GM19324 (cell line): ENCODE measurements at regions not wholly inside any gene's neighbourhood (a gene's known extent, or its start where the extent isn't known, plus 50 kb on each side); places are given as distances from the start of the nearest gene placed in this dataset.
"Not testable (repeated sequence)": the region's sequence is repeated elsewhere in the genome, so short reads cannot be mapped to it uniquely, and the experiment has no call there.

Experiments
- ATAC-seq: cut with Tn5 transposase; IDR thresholded peaks from one replicate; pipeline ENCODE4 v1.9.1; 2021; ENCODE audit warnings: mild to moderate bottlenecking, moderate library complexity; ENCODE audit not compliant: unreplicated experiment, low FRiP score

DNA sequence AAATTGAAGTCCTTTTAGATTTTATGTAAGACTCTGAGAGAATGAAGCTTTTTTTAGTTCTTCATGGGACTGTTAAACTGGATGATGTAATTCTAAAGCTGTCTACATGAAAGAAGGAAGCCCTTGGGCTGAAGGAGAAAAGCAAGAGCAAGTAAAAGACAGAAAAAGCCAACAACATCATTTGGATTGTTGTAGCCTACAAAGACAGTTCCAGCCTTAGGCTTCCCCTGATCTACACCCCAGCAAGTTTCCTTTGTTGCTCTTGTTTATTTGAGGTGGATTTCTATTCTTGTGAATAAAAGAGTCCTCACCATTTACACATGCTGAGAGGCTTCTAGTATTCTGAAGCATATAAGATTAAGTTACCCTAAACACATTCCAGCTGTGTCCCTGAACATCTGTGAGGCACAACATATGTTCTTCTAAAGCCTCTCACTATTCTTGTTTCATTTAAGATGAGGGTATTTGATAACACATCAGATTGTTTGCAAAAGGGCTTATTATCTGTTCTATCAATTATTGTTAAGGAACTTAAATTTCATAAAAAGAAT lies 377.8 kb downstream of the LNPK start:
- ATAC-seq: no peak

DNA sequence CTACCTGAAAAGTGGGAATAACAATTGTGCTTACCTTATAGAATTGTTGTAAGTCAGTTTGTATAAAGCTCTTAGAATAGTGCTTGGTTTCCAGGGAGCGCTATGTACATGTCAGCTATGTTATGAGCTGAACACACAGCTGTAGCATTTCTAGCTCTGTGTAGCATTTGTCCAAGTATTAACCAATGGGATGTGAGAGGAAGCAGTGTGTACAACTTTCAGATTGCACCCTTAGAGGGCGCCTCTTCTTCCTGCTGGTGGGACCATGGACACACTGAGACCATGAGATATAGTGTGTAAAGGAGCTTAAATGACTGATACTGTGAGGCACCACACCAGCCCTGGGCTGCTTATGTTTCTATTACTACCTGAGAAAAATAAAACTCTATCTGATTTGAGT lies 380.2 kb downstream of the LNPK start:
- ATAC-seq: no peak

GRCh38 chr2:175620106-175620505 lies 382.0 kb downstream of the LNPK start:
- ATAC-seq: no peak

- no peak for ATAC-seq
Observed at GRCh38 chr2:175619179-175620045, 382.7 kb downstream of the LNPK start.

- no peak for ATAC-seq
Observed at GRCh38 chr2:175612280-175612679, 389.8 kb downstream of the LNPK start.

DNA sequence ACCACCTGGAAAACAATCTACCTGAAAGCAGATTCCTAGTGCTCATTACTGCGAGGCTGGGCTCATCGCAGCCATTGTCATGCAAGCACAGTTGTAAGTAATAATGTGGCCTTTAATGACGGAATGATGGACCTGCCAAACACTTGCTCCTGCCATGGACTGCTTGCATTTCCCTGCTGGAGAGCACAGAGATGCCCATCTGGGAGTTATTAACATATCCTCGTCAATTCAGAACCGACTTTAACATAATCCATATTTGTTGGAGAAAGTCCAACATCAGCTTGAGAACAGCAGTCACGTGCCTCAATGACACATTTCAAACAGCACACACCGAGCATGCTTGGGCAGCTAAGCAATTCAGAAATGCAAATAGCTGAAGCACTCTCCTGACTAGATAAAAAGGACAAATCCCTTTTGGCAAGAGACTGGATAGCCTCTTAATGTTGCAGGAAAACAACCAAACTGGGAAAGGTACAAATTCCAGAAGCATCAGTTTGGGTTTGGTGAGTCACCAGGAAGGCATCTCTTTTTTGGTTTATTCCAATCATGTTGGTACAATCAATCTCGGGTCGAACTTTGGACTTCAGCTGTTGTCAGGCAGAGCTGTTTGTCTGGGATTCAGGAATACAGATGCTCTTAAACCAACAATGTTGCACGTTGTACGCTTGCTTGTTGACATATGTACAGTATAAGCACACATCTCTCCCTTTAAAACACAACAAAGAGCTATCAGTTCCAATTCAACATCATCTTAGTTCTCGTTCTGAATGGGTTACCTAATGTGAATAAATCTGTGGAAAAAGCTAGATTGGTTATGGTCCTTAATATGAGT lies 395.8 kb downstream of the LNPK start:
- no peak for ATAC-seq

DNA sequence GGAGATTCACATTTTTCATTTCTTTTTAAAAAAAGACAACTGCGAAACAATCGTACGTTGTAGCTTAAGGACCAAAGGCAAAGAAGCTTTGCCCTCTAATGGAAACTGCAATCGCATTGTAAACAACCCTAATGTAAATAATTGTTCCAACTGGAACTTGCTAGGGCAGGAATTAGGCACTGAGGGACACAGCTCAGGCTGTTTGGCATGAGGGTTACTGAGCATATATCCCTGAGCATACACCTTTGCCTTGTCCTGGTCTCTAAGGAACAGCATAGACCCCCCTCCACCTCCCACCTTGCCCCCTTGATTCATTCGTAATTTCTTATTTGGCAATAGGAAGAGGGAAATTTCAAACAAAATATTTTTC lies 396.4 kb downstream of the LNPK start:
- ATAC-seq: no peak

DNA sequence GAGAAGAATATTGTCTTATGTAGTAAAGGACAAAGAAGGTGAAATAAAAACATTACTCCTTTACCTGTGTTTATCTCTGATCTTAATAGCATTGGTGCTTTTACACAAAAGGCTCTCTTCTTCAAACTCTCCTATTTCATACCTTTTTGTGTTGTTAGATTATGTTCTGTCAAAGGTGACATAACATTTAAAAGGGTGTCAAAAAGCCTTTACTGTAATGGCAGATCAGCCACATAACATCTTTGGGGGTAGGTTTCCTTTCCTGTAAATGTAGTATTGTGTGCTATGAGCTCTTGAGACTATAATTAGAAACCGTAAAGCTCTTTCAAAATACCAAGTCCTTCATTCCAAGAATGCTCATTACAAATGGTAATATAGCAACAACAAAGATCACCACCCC lies 400.1 kb downstream of the LNPK start:
- no peak for ATAC-seq

DNA sequence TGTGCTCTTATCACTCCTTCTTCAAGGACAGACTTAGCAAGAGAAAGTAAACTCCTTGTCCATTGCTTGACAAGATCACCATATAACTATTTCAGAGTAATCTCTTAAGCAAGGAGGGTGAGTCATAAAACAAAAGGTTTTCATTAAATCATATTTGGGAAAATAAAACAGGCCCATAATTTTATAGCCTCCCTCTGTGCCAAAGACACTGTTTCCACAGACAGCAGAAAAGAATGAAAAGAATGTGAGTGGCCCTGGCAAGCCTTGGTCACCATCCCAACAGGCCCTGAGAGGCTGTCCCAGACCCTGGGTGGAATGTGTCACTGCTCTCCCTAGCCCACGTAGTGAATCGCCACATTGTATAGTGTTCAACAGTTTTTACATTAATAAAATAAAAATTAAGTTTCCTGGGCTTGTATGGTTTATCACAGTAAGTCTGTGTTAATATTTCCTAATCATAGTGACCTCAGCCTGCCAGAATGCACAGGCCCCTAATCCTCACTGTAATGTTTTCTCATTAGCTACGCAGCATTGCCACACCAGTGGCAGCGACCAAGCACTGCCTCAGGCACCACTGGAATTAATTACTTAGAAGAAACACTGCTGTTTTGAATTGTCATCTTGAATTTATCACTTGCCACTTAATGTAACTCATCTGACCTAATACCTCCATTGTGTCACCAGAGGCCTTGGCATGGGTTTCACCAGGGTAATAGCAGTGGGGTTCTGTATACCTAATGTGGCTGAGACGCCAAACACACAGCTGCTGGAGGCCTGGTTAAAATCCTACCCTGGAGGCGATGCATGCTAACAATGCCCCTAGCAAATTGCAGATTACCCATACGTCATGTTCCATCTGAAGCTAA lies 401.9 kb downstream of the LNPK start:
- no peak for ATAC-seq

DNA sequence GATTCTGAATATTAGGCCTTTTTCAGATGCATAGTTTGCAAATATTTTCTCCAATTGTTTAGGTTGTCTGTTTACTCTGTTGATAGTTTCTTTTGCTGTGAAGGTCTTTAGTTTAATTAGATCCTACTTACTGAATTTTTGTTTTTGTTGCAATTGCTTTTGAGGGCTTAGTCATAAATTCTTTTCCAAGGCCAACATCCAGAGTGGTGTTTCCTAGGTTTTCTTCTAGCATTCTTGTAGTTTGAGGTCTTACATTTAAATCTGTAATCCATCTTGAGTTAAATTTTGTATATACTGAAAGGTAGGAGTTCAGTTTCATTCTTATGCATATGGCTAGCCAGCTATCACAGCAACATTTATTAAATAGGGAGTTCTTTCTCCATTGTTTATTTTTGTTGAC lies 404.8 kb downstream of the LNPK start:
- ATAC-seq: no peak

- no peak for ATAC-seq
Observed at GRCh38 chr2:175595139-175595538, 406.9 kb downstream of the LNPK start.

DNA sequence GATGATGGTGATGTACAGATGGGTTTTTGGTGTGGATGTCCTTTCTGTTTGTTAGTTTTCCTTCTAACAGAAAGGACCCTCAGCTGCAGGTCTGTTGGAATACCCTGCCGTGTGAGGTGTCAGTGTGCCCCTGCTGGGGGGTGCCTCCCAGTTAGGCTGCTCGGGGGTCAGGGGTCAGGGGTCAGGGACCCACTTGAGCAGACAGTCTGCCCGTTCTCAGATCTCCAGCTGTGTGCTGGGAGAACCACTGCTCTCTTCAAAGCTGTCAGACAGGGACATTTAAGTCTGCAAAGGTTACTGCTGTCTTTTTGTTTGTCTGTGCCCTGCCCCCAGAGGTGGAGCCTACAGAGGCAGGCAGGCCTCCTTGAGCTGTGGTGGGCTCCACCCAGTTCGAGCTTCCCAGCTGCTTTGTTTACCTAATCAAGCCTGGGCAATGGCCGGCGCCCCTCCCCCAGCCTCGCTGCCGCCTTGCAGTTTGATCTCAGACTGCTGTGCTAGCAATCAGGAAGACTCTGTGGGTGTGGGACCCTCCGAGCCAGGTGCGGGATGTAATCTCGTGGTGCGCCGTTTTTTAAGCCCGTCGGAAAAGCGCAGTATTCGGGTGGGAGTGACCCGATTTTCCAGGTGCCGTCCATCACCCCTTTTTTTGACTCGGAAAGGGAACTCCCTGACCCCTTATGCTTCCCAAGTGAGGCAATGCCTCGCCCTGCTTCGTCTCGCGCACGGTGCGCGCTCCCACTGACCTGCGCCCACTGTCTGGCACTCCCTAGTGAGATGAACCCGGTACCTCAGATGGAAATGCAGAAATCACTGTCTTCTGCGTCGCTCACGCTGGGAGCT lies 408.2 kb downstream of the LNPK start:
- not testable (repeated sequence) for ATAC-seq

- not testable (repeated sequence) for ATAC-seq
Observed at GRCh38 chr2:175588213-175588612, 406.7 kb upstream of the ATP5MC3 start.

DNA sequence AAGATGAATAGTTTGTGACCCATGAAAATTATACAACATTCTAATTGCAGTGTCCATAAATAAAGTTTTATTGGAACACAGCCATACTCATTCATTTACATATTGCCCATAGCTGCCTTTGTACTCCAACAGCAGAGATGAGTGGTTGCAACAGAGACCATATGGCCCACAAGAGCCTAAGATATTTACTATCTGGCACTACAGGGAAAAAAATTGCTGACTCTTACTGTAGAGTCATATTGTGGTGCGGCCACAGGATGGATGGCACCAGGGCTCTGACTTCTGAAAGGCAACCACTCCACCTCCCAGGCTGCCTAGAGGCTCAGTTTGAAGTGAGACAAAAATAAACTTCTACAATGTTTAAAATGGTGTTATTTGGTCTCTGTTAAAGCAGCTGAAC lies 404.0 kb upstream of the ATP5MC3 start:
- ATAC-seq: no peak

DNA sequence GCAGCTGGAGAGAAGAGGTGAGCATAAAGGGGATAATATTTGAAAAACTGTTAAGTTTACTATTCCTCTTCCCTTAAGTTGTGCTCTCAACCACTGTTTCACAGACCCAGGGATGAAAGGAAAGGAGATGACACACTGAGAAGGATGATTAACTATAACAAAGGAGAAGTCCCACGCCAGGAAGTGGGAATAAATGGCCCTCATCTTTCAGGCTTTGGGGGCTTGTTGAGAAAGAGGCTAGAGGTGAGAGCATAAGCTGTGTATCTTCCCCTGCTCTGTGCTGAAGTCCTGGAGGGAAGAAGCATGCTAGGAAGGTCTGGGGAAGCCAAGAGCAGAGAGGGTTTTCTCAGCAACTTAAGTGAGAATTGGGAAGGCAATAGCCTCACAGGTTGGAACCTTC lies 399.1 kb upstream of the ATP5MC3 start:
- ATAC-seq: no peak

- ATAC-seq: no peak
Observed at GRCh38 chr2:175579646-175580045, 398.1 kb upstream of the ATP5MC3 start.

DNA sequence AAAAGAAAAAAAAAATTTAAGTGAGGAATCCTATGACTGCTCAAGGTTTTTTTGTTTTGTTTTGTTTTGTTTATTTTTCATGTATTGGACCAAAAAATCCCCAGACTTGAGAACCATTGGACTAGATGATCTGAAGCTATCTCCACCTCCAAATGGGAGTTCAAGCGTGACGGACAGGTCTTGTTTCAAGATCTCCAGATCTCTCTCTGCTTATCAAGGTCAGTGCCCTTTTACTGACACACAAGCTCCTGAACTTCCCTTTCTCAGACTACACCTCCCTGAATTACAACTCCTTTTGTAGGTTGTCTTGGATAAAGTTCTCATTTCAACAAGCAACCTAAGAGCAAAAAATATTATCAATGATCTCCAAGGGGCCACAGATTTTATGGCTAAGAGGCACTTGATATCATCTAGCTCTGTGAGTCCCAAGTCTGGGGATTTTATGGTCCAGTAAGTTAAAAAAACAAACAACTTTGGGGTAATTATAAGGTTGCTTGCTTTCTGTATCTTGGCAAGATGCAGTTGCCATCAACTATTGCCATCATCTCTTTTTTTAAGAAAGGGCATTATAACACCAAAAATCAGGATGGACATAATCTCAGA lies 396.0 kb upstream of the ATP5MC3 start:
- no peak for ATAC-seq

DNA sequence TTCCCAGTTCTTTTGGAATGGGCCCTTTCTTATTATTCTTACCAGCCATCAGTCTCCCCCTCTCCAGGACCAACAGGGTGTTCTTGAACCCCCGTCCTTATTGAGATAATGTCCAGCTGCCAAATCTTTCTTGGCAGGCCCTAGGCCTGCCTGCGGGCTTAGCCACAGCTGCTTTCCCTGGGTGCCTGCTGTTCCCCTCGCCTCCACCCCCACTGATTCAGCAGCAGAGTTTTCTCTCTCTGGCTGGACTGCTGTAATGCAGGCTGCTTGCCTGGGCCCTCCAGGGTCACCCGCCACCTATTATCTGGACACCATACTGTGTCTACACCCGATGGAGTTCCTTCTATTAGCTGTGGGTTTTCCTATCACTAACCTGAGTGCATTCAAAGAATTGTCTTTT lies 395.4 kb upstream of the ATP5MC3 start:
- ATAC-seq: no peak

GRCh38 chr2:175576270-175576669 lies 394.8 kb upstream of the ATP5MC3 start:
- peak; percentile 10 for ATAC-seq
